ENCODE measurements at regions not wholly inside any gene's neighbourhood (a gene's known extent, or its start where the extent isn't known, plus 50 kb on each side); places are given as distances from the start of the nearest gene placed in this dataset.

DNA sequence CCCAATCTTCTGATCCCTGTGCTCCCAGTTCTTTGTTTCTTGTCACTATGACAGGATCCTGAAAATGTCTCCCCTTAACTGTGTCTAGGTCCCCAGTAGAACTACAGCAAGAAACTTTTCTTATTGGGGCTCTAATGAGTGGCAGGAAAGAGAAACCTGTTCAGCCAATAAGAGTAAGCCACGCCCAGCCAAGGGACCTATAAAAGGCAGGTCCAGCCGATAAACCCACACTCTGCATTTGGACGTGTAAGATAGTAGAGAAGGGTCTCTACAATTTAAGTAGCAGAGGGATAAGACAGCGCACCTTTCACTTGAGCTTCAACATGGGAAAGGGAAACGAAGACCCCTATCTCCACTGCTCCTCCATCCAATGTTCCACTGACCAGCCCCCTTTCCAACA is 149.9 kb downstream of the LMLN start:
- peaks cover 53% of the 10 kb centered on the region for H3K27me3 ChIP-seq (ENCODE audit: insufficient read depth)
- H3K4me1 Mint-ChIP-seq = peaks cover 28% of the 10 kb centered on the region
- H3K27ac ChIP-seq (ENCODE audit: low read depth) = no peak overlapping the region
- peaks cover 28% of the 10 kb centered on the region for H3K27me3 Mint-ChIP-seq (ENCODE audit: insufficient read depth, low read depth, poor library complexity)
- H3K4me3 Mint-ChIP-seq = no peak overlapping the region
- H4K20me1 ChIP-seq (replicated peaks; ENCODE audit: insufficient read depth) = no peaks in the 10 kb centered on the region
- no peaks in the 10 kb centered on the region for H3K9me3 Mint-ChIP-seq
- ATAC-seq (no peak), DNase-seq (ENCODE audit: low spot score) (peak; percentile 21)
- no peak overlapping the region for H3K27ac Mint-ChIP-seq
- H2AFZ ChIP-seq = 0 out of 2 replicates have a peak overlapping the region, but pooled peaks have one; percentile 52
- peaks cover 4% of the 10 kb centered on the region; the same call in 1 of the 2 replicates for H3K9me2 ChIP-seq (ENCODE audit: insufficient read depth)
- no peak overlapping the region for H3K4me3 ChIP-seq
- peaks cover 3% of the 10 kb centered on the region; the same call in 1 of the 2 replicates for H3K4me1 ChIP-seq (ENCODE audit: insufficient read depth)
- H3F3A ChIP-seq (replicated peaks; ENCODE audit: low read depth) = 0 out of 2 replicates have a peak, but pooled peaks cover 8% of the 10 kb centered on the region
- no peaks in the 10 kb centered on the region for H3K36me3 Mint-ChIP-seq (ENCODE audit: low read depth)
- no peaks in the 10 kb centered on the region for H3K79me2 ChIP-seq (replicated peaks; ENCODE audit: insufficient read depth)
- H3K4me2 ChIP-seq = no peak overlapping the region
- TF ChIP-seq, protein P1, sequence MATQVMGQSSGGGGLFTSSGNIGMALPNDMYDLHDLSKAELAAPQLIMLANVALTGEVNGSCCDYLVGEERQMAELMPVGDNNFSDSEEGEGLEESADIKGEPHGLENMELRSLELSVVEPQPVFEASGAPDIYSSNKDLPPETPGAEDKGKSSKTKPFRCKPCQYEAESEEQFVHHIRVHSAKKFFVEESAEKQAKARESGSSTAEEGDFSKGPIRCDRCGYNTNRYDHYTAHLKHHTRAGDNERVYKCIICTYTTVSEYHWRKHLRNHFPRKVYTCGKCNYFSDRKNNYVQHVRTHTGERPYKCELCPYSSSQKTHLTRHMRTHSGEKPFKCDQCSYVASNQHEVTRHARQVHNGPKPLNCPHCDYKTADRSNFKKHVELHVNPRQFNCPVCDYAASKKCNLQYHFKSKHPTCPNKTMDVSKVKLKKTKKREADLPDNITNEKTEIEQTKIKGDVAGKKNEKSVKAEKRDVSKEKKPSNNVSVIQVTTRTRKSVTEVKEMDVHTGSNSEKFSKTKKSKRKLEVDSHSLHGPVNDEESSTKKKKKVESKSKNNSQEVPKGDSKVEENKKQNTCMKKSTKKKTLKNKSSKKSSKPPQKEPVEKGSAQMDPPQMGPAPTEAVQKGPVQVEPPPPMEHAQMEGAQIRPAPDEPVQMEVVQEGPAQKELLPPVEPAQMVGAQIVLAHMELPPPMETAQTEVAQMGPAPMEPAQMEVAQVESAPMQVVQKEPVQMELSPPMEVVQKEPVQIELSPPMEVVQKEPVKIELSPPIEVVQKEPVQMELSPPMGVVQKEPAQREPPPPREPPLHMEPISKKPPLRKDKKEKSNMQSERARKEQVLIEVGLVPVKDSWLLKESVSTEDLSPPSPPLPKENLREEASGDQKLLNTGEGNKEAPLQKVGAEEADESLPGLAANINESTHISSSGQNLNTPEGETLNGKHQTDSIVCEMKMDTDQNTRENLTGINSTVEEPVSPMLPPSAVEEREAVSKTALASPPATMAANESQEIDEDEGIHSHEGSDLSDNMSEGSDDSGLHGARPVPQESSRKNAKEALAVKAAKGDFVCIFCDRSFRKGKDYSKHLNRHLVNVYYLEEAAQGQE (IDR thresholded peaks at IDR 0.05; ENCODE audit: unreplicated experiment) = no peak
- TF ChIP-seq NANOG (IDR thresholded peaks at IDR 0.05; ENCODE audit: borderline replicate concordance) (no peak), EZH2phosphoT487 (IDR thresholded peaks at IDR 0.05; ENCODE audit: unreplicated experiment) (no peak), ZNF331 (CRISPR knock-in tag; IDR thresholded peaks at IDR 0.05; ENCODE audit: low read depth) (no peak), STAT1 (IDR thresholded peaks at IDR 0.05; ENCODE audit: unreplicated experiment) (no peak), CREB1 (CRISPR knock-in tag; IDR thresholded peaks at IDR 0.05; ENCODE audit: low read depth) (no peak), POLR2AphosphoS5 (IDR thresholded peaks at IDR 0.05; ENCODE audit: low read depth) (no peak), EZH2 (IDR thresholded peaks at IDR 0.05; ENCODE audit: low read depth, unreplicated experiment) (no peak), ZNF114 (CRISPR knock-in tag; IDR thresholded peaks at IDR 0.05) (no peak), JUNB (IDR thresholded peaks at IDR 0.05; ENCODE audit: unreplicated experiment) (no peak)
- TF ChIP-seq, protein P2, sequence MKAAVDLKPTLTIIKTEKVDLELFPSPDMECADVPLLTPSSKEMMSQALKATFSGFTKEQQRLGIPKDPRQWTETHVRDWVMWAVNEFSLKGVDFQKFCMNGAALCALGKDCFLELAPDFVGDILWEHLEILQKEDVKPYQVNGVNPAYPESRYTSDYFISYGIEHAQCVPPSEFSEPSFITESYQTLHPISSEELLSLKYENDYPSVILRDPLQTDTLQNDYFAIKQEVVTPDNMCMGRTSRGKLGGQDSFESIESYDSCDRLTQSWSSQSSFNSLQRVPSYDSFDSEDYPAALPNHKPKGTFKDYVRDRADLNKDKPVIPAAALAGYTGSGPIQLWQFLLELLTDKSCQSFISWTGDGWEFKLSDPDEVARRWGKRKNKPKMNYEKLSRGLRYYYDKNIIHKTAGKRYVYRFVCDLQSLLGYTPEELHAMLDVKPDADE (IDR thresholded peaks at IDR 0.05) = no peak
- TF ChIP-seq, protein P3, sequence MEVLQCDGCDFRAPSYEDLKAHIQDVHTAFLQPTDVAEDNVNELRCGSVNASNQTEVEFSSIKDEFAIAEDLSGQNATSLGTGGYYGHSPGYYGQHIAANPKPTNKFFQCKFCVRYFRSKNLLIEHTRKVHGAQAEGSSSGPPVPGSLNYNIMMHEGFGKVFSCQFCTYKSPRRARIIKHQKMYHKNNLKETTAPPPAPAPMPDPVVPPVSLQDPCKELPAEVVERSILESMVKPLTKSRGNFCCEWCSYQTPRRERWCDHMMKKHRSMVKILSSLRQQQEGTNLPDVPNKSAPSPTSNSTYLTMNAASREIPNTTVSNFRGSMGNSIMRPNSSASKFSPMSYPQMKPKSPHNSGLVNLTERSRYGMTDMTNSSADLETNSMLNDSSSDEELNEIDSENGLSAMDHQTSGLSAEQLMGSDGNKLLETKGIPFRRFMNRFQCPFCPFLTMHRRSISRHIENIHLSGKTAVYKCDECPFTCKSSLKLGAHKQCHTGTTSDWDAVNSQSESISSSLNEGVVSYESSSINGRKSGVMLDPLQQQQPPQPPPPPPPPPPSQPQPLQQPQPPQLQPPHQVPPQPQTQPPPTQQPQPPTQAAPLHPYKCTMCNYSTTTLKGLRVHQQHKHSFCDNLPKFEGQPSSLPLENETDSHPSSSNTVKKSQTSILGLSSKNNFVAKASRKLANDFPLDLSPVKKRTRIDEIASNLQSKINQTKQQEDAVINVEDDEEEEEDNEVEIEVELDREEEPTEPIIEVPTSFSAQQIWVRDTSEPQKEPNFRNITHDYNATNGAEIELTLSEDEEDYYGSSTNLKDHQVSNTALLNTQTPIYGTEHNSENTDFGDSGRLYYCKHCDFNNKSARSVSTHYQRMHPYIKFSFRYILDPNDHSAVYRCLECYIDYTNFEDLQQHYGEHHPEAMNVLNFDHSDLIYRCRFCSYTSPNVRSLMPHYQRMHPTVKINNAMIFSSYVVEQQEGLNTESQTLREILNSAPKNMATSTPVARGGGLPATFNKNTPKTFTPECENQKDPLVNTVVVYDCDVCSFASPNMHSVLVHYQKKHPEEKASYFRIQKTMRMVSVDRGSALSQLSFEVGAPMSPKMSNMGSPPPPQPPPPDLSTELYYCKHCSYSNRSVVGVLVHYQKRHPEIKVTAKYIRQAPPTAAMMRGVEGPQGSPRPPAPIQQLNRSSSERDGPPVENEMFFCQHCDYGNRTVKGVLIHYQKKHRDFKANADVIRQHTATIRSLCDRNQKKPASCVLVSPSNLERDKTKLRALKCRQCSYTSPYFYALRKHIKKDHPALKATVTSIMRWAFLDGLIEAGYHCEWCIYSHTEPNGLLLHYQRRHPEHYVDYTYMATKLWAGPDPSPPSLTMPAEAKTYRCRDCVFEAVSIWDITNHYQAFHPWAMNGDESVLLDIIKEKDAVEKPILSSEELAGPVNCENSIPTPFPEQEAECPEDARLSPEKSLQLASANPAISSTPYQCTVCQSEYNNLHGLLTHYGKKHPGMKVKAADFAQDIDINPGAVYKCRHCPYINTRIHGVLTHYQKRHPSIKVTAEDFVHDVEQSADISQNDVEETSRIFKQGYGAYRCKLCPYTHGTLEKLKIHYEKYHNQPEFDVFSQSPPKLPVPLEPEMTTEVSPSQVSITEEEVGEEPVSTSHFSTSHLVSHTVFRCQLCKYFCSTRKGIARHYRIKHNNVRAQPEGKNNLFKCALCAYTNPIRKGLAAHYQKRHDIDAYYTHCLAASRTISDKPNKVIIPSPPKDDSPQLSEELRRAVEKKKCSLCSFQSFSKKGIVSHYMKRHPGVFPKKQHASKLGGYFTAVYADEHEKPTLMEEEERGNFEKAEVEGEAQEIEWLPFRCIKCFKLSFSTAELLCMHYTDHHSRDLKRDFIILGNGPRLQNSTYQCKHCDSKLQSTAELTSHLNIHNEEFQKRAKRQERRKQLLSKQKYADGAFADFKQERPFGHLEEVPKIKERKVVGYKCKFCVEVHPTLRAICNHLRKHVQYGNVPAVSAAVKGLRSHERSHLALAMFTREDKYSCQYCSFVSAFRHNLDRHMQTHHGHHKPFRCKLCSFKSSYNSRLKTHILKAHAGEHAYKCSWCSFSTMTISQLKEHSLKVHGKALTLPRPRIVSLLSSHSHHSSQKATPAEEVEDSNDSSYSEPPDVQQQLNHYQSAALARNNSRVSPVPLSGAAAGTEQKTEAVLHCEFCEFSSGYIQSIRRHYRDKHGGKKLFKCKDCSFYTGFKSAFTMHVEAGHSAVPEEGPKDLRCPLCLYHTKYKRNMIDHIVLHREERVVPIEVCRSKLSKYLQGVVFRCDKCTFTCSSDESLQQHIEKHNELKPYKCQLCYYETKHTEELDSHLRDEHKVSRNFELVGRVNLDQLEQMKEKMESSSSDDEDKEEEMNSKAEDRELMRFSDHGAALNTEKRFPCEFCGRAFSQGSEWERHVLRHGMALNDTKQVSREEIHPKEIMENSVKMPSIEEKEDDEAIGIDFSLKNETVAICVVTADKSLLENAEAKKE (CRISPR knock-in tag; IDR thresholded peaks at IDR 0.05) = no peak
- TF ChIP-seq, protein P4, sequence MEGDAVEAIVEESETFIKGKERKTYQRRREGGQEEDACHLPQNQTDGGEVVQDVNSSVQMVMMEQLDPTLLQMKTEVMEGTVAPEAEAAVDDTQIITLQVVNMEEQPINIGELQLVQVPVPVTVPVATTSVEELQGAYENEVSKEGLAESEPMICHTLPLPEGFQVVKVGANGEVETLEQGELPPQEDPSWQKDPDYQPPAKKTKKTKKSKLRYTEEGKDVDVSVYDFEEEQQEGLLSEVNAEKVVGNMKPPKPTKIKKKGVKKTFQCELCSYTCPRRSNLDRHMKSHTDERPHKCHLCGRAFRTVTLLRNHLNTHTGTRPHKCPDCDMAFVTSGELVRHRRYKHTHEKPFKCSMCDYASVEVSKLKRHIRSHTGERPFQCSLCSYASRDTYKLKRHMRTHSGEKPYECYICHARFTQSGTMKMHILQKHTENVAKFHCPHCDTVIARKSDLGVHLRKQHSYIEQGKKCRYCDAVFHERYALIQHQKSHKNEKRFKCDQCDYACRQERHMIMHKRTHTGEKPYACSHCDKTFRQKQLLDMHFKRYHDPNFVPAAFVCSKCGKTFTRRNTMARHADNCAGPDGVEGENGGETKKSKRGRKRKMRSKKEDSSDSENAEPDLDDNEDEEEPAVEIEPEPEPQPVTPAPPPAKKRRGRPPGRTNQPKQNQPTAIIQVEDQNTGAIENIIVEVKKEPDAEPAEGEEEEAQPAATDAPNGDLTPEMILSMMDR (conservative IDR thresholded peaks at IDR 0.05; ENCODE audit: low read depth in 2 of 2) = no peak
- H3K36me3 ChIP-seq (ENCODE audit: insufficient read depth) = no peaks in the 10 kb centered on the region

Measured in GM23338 (cell line).